ENCODE measurements at regions not wholly inside any gene's neighbourhood (a gene's known extent, or its start where the extent isn't known, plus 50 kb on each side); places are given as distances from the start of the nearest gene placed in this dataset.

GRCh38 chr2:6060992-6061663 lies 368.9 kb downstream of the SOX11 start:
- intact Hi-C loops (cut with DNase I; ENCODE audit: low total_unique reads) = no loop called here
- H3K27ac ChIP-seq = no peak overlapping the region
- H3K9me3 ChIP-seq = peaks cover 0 to 3% (median 0%) of the 10 kb centered on the region in 8 donors
- 83 to 91% (median 87%) methylated on average over 5 of the region's 5 CpGs for WGBS, 5 donors
- no peaks in the 10 kb centered on the region for H3K36me3 ChIP-seq
- H3K4me1 ChIP-seq = no peaks in the 10 kb centered on the region
- H3K27me3 ChIP-seq (replicated peaks in 1 of 7) = no peaks in the 10 kb centered on the region
- TF ChIP-seq POLR2A (IDR thresholded peaks at IDR 0.05) = no peak
- no peak for DNase-seq
- H3K4me3 ChIP-seq = no peak overlapping the region

- H3K4me3 ChIP-seq = no peak overlapping the region
- H3K9me3 ChIP-seq = no peaks in the 10 kb centered on the region
- intact Hi-C loops (cut with DNase I; ENCODE audit: low total_unique reads) = no loop called here
- no peaks in the 10 kb centered on the region for H3K27me3 ChIP-seq (replicated peaks in 1 of 7)
- H3K36me3 ChIP-seq = no peaks in the 10 kb centered on the region
- no peak overlapping the region for H3K27ac ChIP-seq
- 73 to 87% (median 83%) methylated on average over 2 of the region's 2 CpGs for WGBS, 5 donors
- no peaks in the 10 kb centered on the region for H3K4me1 ChIP-seq
- TF ChIP-seq CTCF (IDR thresholded peaks at IDR 0.05 in 8 of 11, conservative IDR thresholded peaks at IDR 0.05 in 3 of 11) (no peak), POLR2A (IDR thresholded peaks at IDR 0.05) (no peak), POLR2AphosphoS5 (IDR thresholded peaks at IDR 0.05) (no peak)
- DNase-seq = no peak
Measured at GRCh38 chr2:6064757-6065156, 372.6 kb downstream of the SOX11 start.

GRCh38 chr2:6065703-6066102 lies 373.5 kb downstream of the SOX11 start:
- no peak overlapping the region for H3K27ac ChIP-seq
- no peaks in the 10 kb centered on the region for H3K9me3 ChIP-seq
- no peaks in the 10 kb centered on the region for H3K4me1 ChIP-seq
- H3K36me3 ChIP-seq = no peaks in the 10 kb centered on the region
- no peaks in the 10 kb centered on the region for H3K27me3 ChIP-seq (replicated peaks in 1 of 7)
- intact Hi-C loops (cut with DNase I; ENCODE audit: low total_unique reads) = no loop called here
- H3K4me3 ChIP-seq = no peak overlapping the region
- TF ChIP-seq POLR2AphosphoS5 (IDR thresholded peaks at IDR 0.05) = no peak
- no peak for TF ChIP-seq CTCF (IDR thresholded peaks at IDR 0.05 in 8 of 11, conservative IDR thresholded peaks at IDR 0.05 in 3 of 11)
- no peak for TF ChIP-seq POLR2A (IDR thresholded peaks at IDR 0.05)
- 80 to 91% (median 89%) methylated on average over 3 of the region's 3 CpGs for WGBS, 5 donors
- DNase-seq = no peak

GRCh38 chr2:6067089-6067488 lies 374.9 kb downstream of the SOX11 start:
- Histone ChIP-seq H3K4me3 (no peak overlapping the region), H3K4me1 (no peaks in the 10 kb centered on the region), H3K9me3 (no peaks in the 10 kb centered on the region), H3K27ac (no peak overlapping the region), H3K36me3 (no peaks in the 10 kb centered on the region), H3K27me3 (replicated peaks in 1 of 7) (no peaks in the 10 kb centered on the region)
- intact Hi-C loops (cut with DNase I; ENCODE audit: low total_unique reads) = no loop called here
- no peak for TF ChIP-seq CTCF (IDR thresholded peaks at IDR 0.05 in 8 of 11, conservative IDR thresholded peaks at IDR 0.05 in 3 of 11)
- no peak for TF ChIP-seq POLR2A (IDR thresholded peaks at IDR 0.05)
- TF ChIP-seq POLR2AphosphoS5 (IDR thresholded peaks at IDR 0.05) = no peak
- DNase-seq = no peak
- 70 to 82% (median 78%) methylated on average over 6 of the region's 6 CpGs for WGBS, 5 donors

GRCh38 chr2:6067806-6068205 lies 375.6 kb downstream of the SOX11 start:
- H3K4me1 ChIP-seq = no peaks in the 10 kb centered on the region
- no peak for DNase-seq
- no peaks in the 10 kb centered on the region for H3K36me3 ChIP-seq
- no peak overlapping the region for H3K27ac ChIP-seq
- no peak for TF ChIP-seq POLR2A (IDR thresholded peaks at IDR 0.05)
- no peak for TF ChIP-seq POLR2AphosphoS5 (IDR thresholded peaks at IDR 0.05)
- TF ChIP-seq CTCF (IDR thresholded peaks at IDR 0.05 in 8 of 11, conservative IDR thresholded peaks at IDR 0.05 in 3 of 11) = no peak
- H3K9me3 ChIP-seq = no peaks in the 10 kb centered on the region
- intact Hi-C loops (cut with DNase I; ENCODE audit: low total_unique reads) = no loop called here
- no peak overlapping the region for H3K4me3 ChIP-seq
- H3K27me3 ChIP-seq (replicated peaks in 1 of 7) = no peaks in the 10 kb centered on the region

All from spleen (tissue), 11 donors.